Fibroblast of lung (primary cell): ENCODE measurements at regions not wholly inside any gene's neighbourhood (a gene's known extent, or its start where the extent isn't known, plus 50 kb on each side); places are given as distances from the start of the nearest gene placed in this dataset.

Experiments used
- DNase-seq, 2 donors: peaks; one replicate each; pipeline versions ENCODE4 v3.0.0 to v3.0.0-alpha.2; 2010; ENCODE audit warnings: low read depth in 2 of 2
- H2AFZ ChIP-seq: 2 replicates; pipeline ENCODE4 v1.5.1; 2012; ENCODE audit warnings: low read length, control low read depth, inconsistent platforms
- H3K27ac ChIP-seq: 2 replicates; pipeline ENCODE4 v1.5.1; 2011; ENCODE audit warnings: low read length, control low read depth; ENCODE audit not compliant: insufficient read depth
- H3K27me3 ChIP-seq: 2 replicates; pipeline ENCODE4 v1.5.1; 2011; ENCODE audit warnings: mild to moderate bottlenecking, low read length; ENCODE audit not compliant: control insufficient read depth, insufficient read depth
- H3K36me3 ChIP-seq: 2 replicates; pipeline ENCODE4 v1.5.1; 2011; ENCODE audit warnings: low read length; ENCODE audit not compliant: control insufficient read depth, insufficient read depth
- H3K4me1 ChIP-seq: 2 replicates; pipeline ENCODE4 v1.5.1; 2011; ENCODE audit warnings: low read length; ENCODE audit not compliant: control insufficient read depth, insufficient read depth; ENCODE audit errors: extremely low read depth
- H3K4me2 ChIP-seq: 2 replicates; pipeline ENCODE4 v1.5.1; 2011; ENCODE audit warnings: low read length, control low read depth; ENCODE audit not compliant: insufficient read depth; ENCODE audit errors: extremely low read depth
- H3K4me3 ChIP-seq, 4 experiments: fragments of 200-600 bp in 1 of 4; sonication (generic) in 1 of 4; replicated peaks in 1 of 4; 2 replicates each; pipeline ENCODE4 v1.5.1; 2011 to 2016; ENCODE audit warnings: low read length in 4 of 4, low read depth in 3 of 4, mild to moderate bottlenecking in 3 of 4, control low read depth in 2 of 4, inconsistent platforms in 1 of 4, mixed read lengths in 1 of 4; ENCODE audit not compliant: insufficient read depth in 1 of 4; ENCODE audit errors: control extremely low read depth in 1 of 4
- H3K79me2 ChIP-seq: 2 replicates; pipeline ENCODE4 v1.5.1; 2012; ENCODE audit warnings: mild to moderate bottlenecking, low read length, inconsistent platforms; ENCODE audit not compliant: control insufficient read depth, insufficient read depth
- H3K9ac ChIP-seq: 2 replicates; pipeline ENCODE4 v1.5.1; 2011; ENCODE audit warnings: mild to moderate bottlenecking, low read length, control low read depth; ENCODE audit not compliant: insufficient read depth
- H3K9me3 ChIP-seq: 2 replicates; pipeline ENCODE4 v1.5.1; 2012; ENCODE audit warnings: low read depth, low read length; ENCODE audit not compliant: control insufficient read depth, insufficient read depth
- H4K20me1 ChIP-seq: 2 replicates; pipeline ENCODE4 v1.5.1; 2011; ENCODE audit warnings: low read length; ENCODE audit not compliant: control insufficient read depth, insufficient read depth; ENCODE audit errors: extremely low read depth
- EZH2 ChIP-seq: IDR thresholded peaks from 2 replicates; pipeline ENCODE4 v1.5.1; 2012; ENCODE audit warnings: low read length, control low read depth, mild to moderate bottlenecking; ENCODE audit errors: missing control alignments
- TF ChIP-seq, protein P1 (sequence below), 2 donors: IDR thresholded peaks in 1 of 2; conservative IDR thresholded peaks in 1 of 2; 1 replicate in 1 of 2; 2 replicates in 1 of 2; pipeline ENCODE4 v1.5.1; 2011 to 2012; ENCODE audit warnings: low read length in 2 of 2, control low read depth in 1 of 2, inconsistent platforms in 1 of 2, low read depth in 1 of 2, mild to moderate bottlenecking in 1 of 2

DNA sequence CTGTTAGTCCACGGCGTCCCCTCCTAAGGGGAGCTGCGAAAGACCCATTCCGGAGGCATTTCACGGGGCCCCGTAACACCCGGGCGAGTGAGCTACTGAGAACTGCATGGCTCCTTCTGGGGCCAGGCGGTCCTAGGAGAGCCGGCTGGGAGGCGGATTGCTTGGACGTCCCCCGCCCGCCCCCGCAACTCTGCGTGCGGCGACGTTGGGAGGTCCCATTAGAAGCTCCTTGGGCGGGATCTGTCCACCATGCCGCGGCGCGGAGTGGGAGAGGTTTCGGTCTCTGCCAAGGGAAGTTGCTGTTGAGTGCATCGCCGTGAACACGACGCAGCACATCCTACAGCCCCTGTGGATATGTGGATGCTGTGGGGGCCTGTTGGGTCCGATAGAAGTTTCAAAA is 85.4 kb upstream of the IGFBP7 start:
- Histone ChIP-seq H3K36me3 (no peaks in the 10 kb centered on the region), H3K79me2 (no peaks in the 10 kb centered on the region), H3K4me3 (no peak overlapping the region), H2AFZ (no peak overlapping the region), H3K27me3 (no peaks in the 10 kb centered on the region), H4K20me1 (no peaks in the 10 kb centered on the region), H3K4me1 (no peaks in the 10 kb centered on the region), H3K4me2 (no peak overlapping the region), H3K9ac (no peak overlapping the region), H3K9me3 (no peaks in the 10 kb centered on the region), H3K27ac (no peak overlapping the region)
- DNase-seq = no peak
- TF ChIP-seq EZH2 = no peak
- TF ChIP-seq, protein P1, sequence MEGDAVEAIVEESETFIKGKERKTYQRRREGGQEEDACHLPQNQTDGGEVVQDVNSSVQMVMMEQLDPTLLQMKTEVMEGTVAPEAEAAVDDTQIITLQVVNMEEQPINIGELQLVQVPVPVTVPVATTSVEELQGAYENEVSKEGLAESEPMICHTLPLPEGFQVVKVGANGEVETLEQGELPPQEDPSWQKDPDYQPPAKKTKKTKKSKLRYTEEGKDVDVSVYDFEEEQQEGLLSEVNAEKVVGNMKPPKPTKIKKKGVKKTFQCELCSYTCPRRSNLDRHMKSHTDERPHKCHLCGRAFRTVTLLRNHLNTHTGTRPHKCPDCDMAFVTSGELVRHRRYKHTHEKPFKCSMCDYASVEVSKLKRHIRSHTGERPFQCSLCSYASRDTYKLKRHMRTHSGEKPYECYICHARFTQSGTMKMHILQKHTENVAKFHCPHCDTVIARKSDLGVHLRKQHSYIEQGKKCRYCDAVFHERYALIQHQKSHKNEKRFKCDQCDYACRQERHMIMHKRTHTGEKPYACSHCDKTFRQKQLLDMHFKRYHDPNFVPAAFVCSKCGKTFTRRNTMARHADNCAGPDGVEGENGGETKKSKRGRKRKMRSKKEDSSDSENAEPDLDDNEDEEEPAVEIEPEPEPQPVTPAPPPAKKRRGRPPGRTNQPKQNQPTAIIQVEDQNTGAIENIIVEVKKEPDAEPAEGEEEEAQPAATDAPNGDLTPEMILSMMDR (conservative IDR thresholded peaks at IDR 0.05 in 1 of 2, IDR thresholded peaks at IDR 0.05 in 1 of 2; ENCODE audit: low read depth in 1 of 2, low read length in 2 of 2) = no peak

GRCh38 chr4:57194068-57194611 is 84.0 kb upstream of the IGFBP7 start:
- Histone ChIP-seq H3K79me2 (no peaks in the 10 kb centered on the region), H3K9ac (no peak overlapping the region), H3K4me1 (no peaks in the 10 kb centered on the region), H3K27me3 (no peaks in the 10 kb centered on the region), H4K20me1 (no peaks in the 10 kb centered on the region), H3K4me3 (no peak overlapping the region), H2AFZ (no peak overlapping the region), H3K4me2 (no peak overlapping the region), H3K9me3 (no peaks in the 10 kb centered on the region), H3K27ac (no peak overlapping the region), H3K36me3 (no peaks in the 10 kb centered on the region)
- TF ChIP-seq, protein P1 (conservative IDR thresholded peaks at IDR 0.05 in 1 of 2, IDR thresholded peaks at IDR 0.05 in 1 of 2; ENCODE audit: low read depth in 1 of 2, low read length in 2 of 2) = no peak
- TF ChIP-seq EZH2 = no peak
- no peak for DNase-seq

- Histone ChIP-seq H2AFZ (no peak overlapping the region), H3K4me2 (no peak overlapping the region), H3K9me3 (no peaks in the 10 kb centered on the region), H3K27me3 (no peaks in the 10 kb centered on the region), H3K4me1 (no peaks in the 10 kb centered on the region), H4K20me1 (no peaks in the 10 kb centered on the region), H3K27ac (no peak overlapping the region), H3K9ac (no peak overlapping the region), H3K36me3 (no peaks in the 10 kb centered on the region), H3K79me2 (no peaks in the 10 kb centered on the region), H3K4me3 (no peak overlapping the region)
- TF ChIP-seq, protein P1 (conservative IDR thresholded peaks at IDR 0.05 in 1 of 2, IDR thresholded peaks at IDR 0.05 in 1 of 2; ENCODE audit: low read depth in 1 of 2, low read length in 2 of 2) = no peak
- TF ChIP-seq EZH2 = no peak
- DNase-seq = no peak
Observed at GRCh38 chr4:57193209-57193810, 83.1 kb upstream of the IGFBP7 start.
